ENCODE measurements at regions not wholly inside any gene's neighbourhood (a gene's known extent, or its start where the extent isn't known, plus 50 kb on each side); places are given as distances from the start of the nearest gene placed in this dataset.

- TF ChIP-seq ZBTB21 (CRISPR knock-in tag; IDR thresholded peaks at IDR 0.05; ENCODE audit: borderline replicate concordance) (no peak), ATF1 (CRISPR knock-in tag; IDR thresholded peaks at IDR 0.05) (no peak), CTCF (IDR thresholded peaks at IDR 0.05) (no peak), ELF4 (CRISPR knock-in tag; IDR thresholded peaks at IDR 0.05; ENCODE audit: low read depth) (no peak)
- TF ChIP-seq, protein P1, sequence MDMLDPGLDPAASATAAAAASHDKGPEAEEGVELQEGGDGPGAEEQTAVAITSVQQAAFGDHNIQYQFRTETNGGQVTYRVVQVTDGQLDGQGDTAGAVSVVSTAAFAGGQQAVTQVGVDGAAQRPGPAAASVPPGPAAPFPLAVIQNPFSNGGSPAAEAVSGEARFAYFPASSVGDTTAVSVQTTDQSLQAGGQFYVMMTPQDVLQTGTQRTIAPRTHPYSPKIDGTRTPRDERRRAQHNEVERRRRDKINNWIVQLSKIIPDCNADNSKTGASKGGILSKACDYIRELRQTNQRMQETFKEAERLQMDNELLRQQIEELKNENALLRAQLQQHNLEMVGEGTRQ (CRISPR knock-in tag; IDR thresholded peaks at IDR 0.05): no peak
Observed at GRCh38 chr2:129237966-129238725, 741.3 kb upstream of the RAB6C start.
